OCI-LY3 (cell line): ENCODE measurements at regions not wholly inside any gene's neighbourhood (a gene's known extent, or its start where the extent isn't known, plus 50 kb on each side); places are given as distances from the start of the nearest gene placed in this dataset.

Experiments used
- H2AFZ ChIP-seq: fragments of 200-600, 300-600 bp; shearing (Covaris generic); 2 replicates; pipeline ENCODE4 v1.6.0; 2014; ENCODE audit warnings: antibody characterized with exemption, low read depth, low read length
- H3K27ac ChIP-seq: fragments of 200-600, 300-600 bp; sonication (generic); 2 replicates; pipeline ENCODE4 v1.5.1; 2014; ENCODE audit warnings: mild to moderate bottlenecking, low read length, moderate library complexity, mixed read lengths
- H3K27me3 ChIP-seq: fragments of 200-600, 300-600 bp; sonication (generic); 2 replicates; pipeline ENCODE4 v1.6.1; 2014; ENCODE audit warnings: low read depth, low read length, mixed read lengths
- H3K36me3 ChIP-seq: fragments of 200-600, 300-600 bp; sonication (generic); replicated peaks from 2 replicates; pipeline ENCODE3; 2014; ENCODE audit warnings: low read depth, low read length, mixed read lengths
- H3K4me1 ChIP-seq: fragments of 300-600, 200-600 bp; sonication (generic); 2 replicates; pipeline ENCODE4 v1.6.1; 2014; ENCODE audit warnings: low read length, mixed read lengths
- H3K4me2 ChIP-seq: fragments of 200-600, 300-600 bp; sonication (generic); 2 replicates; pipeline ENCODE4 v1.6.1; 2014; ENCODE audit warnings: low read length, mixed read lengths
- H3K4me3 ChIP-seq: fragments of 300-600, 200-600 bp; sonication (generic); 2 replicates; pipeline ENCODE4 v1.5.1; 2014; ENCODE audit warnings: antibody characterized with exemption, mild to moderate bottlenecking, low read length, moderate library complexity
- H3K79me2 ChIP-seq: fragments of 300-600, 200-600 bp; shearing (Covaris generic); 2 replicates; pipeline ENCODE4 v1.6.1; 2014; ENCODE audit warnings: mild to moderate bottlenecking, low read length, mixed read lengths
- H3K9ac ChIP-seq: fragments of 300-600, 200-600 bp; shearing (Covaris generic); 2 replicates; pipeline ENCODE4 v1.6.0; 2014; ENCODE audit warnings: mild to moderate bottlenecking, low read length, moderate library complexity
- H3K9me3 ChIP-seq: fragments of 200-600, 300-600 bp; shearing (Covaris generic); 2 replicates; pipeline ENCODE4 v1.6.1; 2014; ENCODE audit warnings: low read length, mixed read lengths; ENCODE audit not compliant: insufficient read depth
- H4K20me1 ChIP-seq: fragments of 200-600, 300-600 bp; sonication (generic); 2 replicates; pipeline ENCODE4 v1.6.1; 2016; ENCODE audit warnings: low read length, mixed read lengths; ENCODE audit not compliant: insufficient read depth
- CTCF ChIP-seq: fragments of 200-600, 300-600 bp; sonication (generic); IDR thresholded peaks from 2 replicates; pipeline ENCODE4 v1.5.1; 2014; ENCODE audit warnings: antibody characterized with exemption, low read length, low read depth
- EZH2phosphoT487 ChIP-seq: fragments of 200-600 bp; shearing (Covaris generic); IDR thresholded peaks from 2 replicates; pipeline ENCODE4 v1.6.1; 2018; ENCODE audit warnings: antibody characterized with exemption, mixed run types, low read depth

GRCh38 chr22:48309115-48309705, 1518.5 kb downstream of the BRD1 start:
- peaks cover 6% of the 10 kb centered on the region; the same call in 1 of the 2 replicates for H3K9me3 ChIP-seq
- H3K79me2 ChIP-seq = no peaks in the 10 kb centered on the region
- no peak overlapping the region for H2AFZ ChIP-seq
- H4K20me1 ChIP-seq = no peaks in the 10 kb centered on the region
- no peak overlapping the region for H3K27ac ChIP-seq
- H3K4me3 ChIP-seq = no peak overlapping the region
- TF ChIP-seq CTCF (no peak), EZH2phosphoT487 (no peak)
- no peak overlapping the region for H3K4me2 ChIP-seq
- H3K4me1 ChIP-seq = no peaks in the 10 kb centered on the region
- H3K9ac ChIP-seq = no peak overlapping the region
- no peaks in the 10 kb centered on the region for H3K36me3 ChIP-seq
- no peaks in the 10 kb centered on the region for H3K27me3 ChIP-seq

GRCh38 chr22:48307931-48308330, 1519.7 kb downstream of the BRD1 start:
- Histone ChIP-seq H3K9me3 (peaks cover 5% of the 10 kb centered on the region; the same call in 1 of the 2 replicates), H3K79me2 (no peaks in the 10 kb centered on the region), H2AFZ (no peak overlapping the region), H3K27me3 (no peaks in the 10 kb centered on the region), H3K27ac (no peak overlapping the region), H3K4me3 (no peak overlapping the region), H3K36me3 (no peaks in the 10 kb centered on the region), H3K4me2 (no peak overlapping the region), H3K4me1 (no peaks in the 10 kb centered on the region), H4K20me1 (no peaks in the 10 kb centered on the region), H3K9ac (no peak overlapping the region)
- TF ChIP-seq EZH2phosphoT487 (no peak), CTCF (no peak)

GRCh38 chr22:48306785-48307510, 1520.7 kb downstream of the BRD1 start:
- Histone ChIP-seq H3K4me1 (no peaks in the 10 kb centered on the region), H2AFZ (no peak overlapping the region), H3K4me2 (no peak overlapping the region), H3K9ac (no peak overlapping the region), H3K4me3 (no peak overlapping the region), H3K36me3 (no peaks in the 10 kb centered on the region), H4K20me1 (no peaks in the 10 kb centered on the region), H3K27ac (no peak overlapping the region), H3K27me3 (no peaks in the 10 kb centered on the region), H3K79me2 (no peaks in the 10 kb centered on the region), H3K9me3 (peaks cover 2% of the 10 kb centered on the region; the same call in 1 of the 2 replicates)
- TF ChIP-seq CTCF (no peak), EZH2phosphoT487 (no peak)

- Histone ChIP-seq H3K4me1 (no peaks in the 10 kb centered on the region), H3K27ac (no peak overlapping the region), H4K20me1 (no peaks in the 10 kb centered on the region), H3K4me3 (no peak overlapping the region), H3K4me2 (no peak overlapping the region), H3K27me3 (no peaks in the 10 kb centered on the region), H3K36me3 (no peaks in the 10 kb centered on the region), H3K9ac (no peak overlapping the region), H3K9me3 (no peaks in the 10 kb centered on the region), H3K79me2 (no peaks in the 10 kb centered on the region), H2AFZ (no peak overlapping the region)
- no peak for TF ChIP-seq EZH2phosphoT487
- no peak for TF ChIP-seq CTCF
Observed at GRCh38 chr22:48306284-48306683, 1521.4 kb downstream of the BRD1 start.
